HCT116 (cell line): ENCODE measurements at regions not wholly inside any gene's neighbourhood (a gene's known extent, or its start where the extent isn't known, plus 50 kb on each side); places are given as distances from the start of the nearest gene placed in this dataset.

Experiments
- ATAC-seq: fragments of 200-7000 bp; cut with Tn5 transposase; 2 replicates; pipeline ENCODE4 v1.9.1; 2020; ENCODE audit warnings: mild to moderate bottlenecking, moderate library complexity
- BruUV-seq: library from RNA; stranded (reverse); fragments of 400-500 nt; replicated peaks from 2 replicates; lab custom pipeline; 2021; lab: Mats Ljungman, UMichigan
- CTCF ChIA-PET: fragments of 300-600 bp; sonication (Branson Sonifier 250); formaldehyde crosslinking; loops from one replicate; lab custom pipeline; 2021; ENCODE audit warnings: antibody characterized with exemption; lab: Charles Lee
- POLR2A ChIA-PET: fragments of 300-600, 350-600 bp; sonication (Branson Sonifier 250); formaldehyde crosslinking; loops from one replicate; lab custom pipeline; 2021; ENCODE audit warnings: antibody characterized with exemption; lab: Charles Lee
- RAD21 ChIA-PET, 2 experiments: fragments of 300-600 bp; sonication (Branson Sonifier 250); formaldehyde crosslinking; loops; one replicate each; lab custom pipeline; 2023; ENCODE audit warnings: low total read pairs in 2 of 2; ENCODE audit not compliant: uncharacterized antibody in 2 of 2, unreplicated experiment in 2 of 2, low non-redundant PET in 1 of 2; lab: Charles Lee
- DNase-seq: peaks from one replicate; pipeline ENCODE4 v3.0.0-alpha.2; 2010; ENCODE audit warnings: low read depth, low spot score
- H2AFZ ChIP-seq: fragments of 200-600 bp; shearing (Covaris generic), sonication (generic); 2 replicates; pipeline ENCODE4 v1.6.1; 2017; ENCODE audit warnings: low read depth, mixed run types, mixed read lengths, antibody characterized with exemption, low read length; ENCODE audit not compliant: poor library complexity, severe bottlenecking
- H3K27ac ChIP-seq: 2 replicates; pipeline ENCODE4 v1.5.1; 2012; ENCODE audit warnings: low read depth, low read length
- H3K27me3 ChIP-seq: fragments of 200-600 bp; sonication (generic); 2 replicates; pipeline ENCODE4 v1.6.1; 2016; ENCODE audit warnings: mixed run types, low read length, mixed read lengths; ENCODE audit not compliant: insufficient read depth
- H3K36me3 ChIP-seq, 2 experiments: fragments of 200-500 bp in 1 of 2; fragments of 200-600 bp in 1 of 2; sonication (Bioruptor generic) in 1 of 2; sonication (generic) in 1 of 2; 2 replicates each; pipeline versions ENCODE4 v1.5.1 to v1.6.1; 2014 to 2016; ENCODE audit warnings: low read length in 2 of 2, inconsistent platforms in 1 of 2, mixed read lengths in 1 of 2, mixed run types in 1 of 2; ENCODE audit not compliant: insufficient read depth in 2 of 2, control insufficient read depth in 1 of 2
- H3K4me1 ChIP-seq, 2 experiments: fragments of 200-600 bp in 1 of 2; sonication (generic) in 1 of 2; 2 replicates each; pipeline versions ENCODE4 v1.5.1 to v1.6.1; 2012 to 2017; ENCODE audit warnings: low read length in 2 of 2, inconsistent platforms in 1 of 2, mild to moderate bottlenecking in 1 of 2, mixed read lengths in 1 of 2, mixed run types in 1 of 2, moderate library complexity in 1 of 2; ENCODE audit not compliant: insufficient read depth in 2 of 2, control insufficient read depth in 1 of 2
- H3K4me2 ChIP-seq: fragments of 200-600 bp; sonication (generic); 2 replicates; pipeline ENCODE4 v1.6.1; 2017; ENCODE audit warnings: mixed run types, low read length, mixed read lengths
- H3K4me3 ChIP-seq, 2 experiments: fragments of 200-600 bp in 1 of 2; sonication (generic) in 1 of 2; replicated peaks in 1 of 2; 2 replicates each; pipeline ENCODE4 v1.5.1; 2011 to 2016; ENCODE audit warnings: low read length in 2 of 2, control low read depth in 1 of 2, low read depth in 1 of 2, mild to moderate bottlenecking in 1 of 2, mixed read lengths in 1 of 2, mixed run types in 1 of 2
- H3K79me2 ChIP-seq: fragments of 200-600 bp; sonication (generic); 2 replicates; pipeline ENCODE4 v1.6.1; 2017; ENCODE audit warnings: mild to moderate bottlenecking, mixed run types, low read length, moderate library complexity, mixed read lengths; ENCODE audit not compliant: insufficient read depth
- H3K9ac ChIP-seq: fragments of 200-600 bp; sonication (generic); 2 replicates; pipeline ENCODE4 v1.6.1; 2016; ENCODE audit warnings: low read length, mixed read lengths
- H3K9me2 ChIP-seq: fragments of 200-600 bp; sonication (generic), shearing (Covaris generic); 2 replicates; pipeline ENCODE4 v1.6.1; 2017; ENCODE audit warnings: mixed run types, mild to moderate bottlenecking, moderate library complexity; ENCODE audit not compliant: insufficient read depth
- H3K9me3 ChIP-seq, 2 experiments: fragments of 200-500 bp in 1 of 2; fragments of 200-600 bp in 1 of 2; sonication (Bioruptor generic) in 1 of 2; sonication (generic) in 1 of 2; 2 replicates each; pipeline ENCODE4 v1.6.1; 2014 to 2017; ENCODE audit warnings: low read length in 2 of 2, mixed read lengths in 2 of 2, inconsistent platforms in 1 of 2, low read depth in 1 of 2, mild to moderate bottlenecking in 1 of 2, mixed run types in 1 of 2, moderate library complexity in 1 of 2; ENCODE audit not compliant: control insufficient read depth in 1 of 2, insufficient read depth in 1 of 2
- H4K20me1 ChIP-seq: fragments of 200-600 bp; sonication (generic), shearing (Covaris generic); 2 replicates; pipeline ENCODE4 v1.6.1; 2017; ENCODE audit warnings: mixed run types, mild to moderate bottlenecking, moderate library complexity; ENCODE audit not compliant: insufficient read depth
- ATF3 ChIP-seq: IDR thresholded peaks from 2 replicates; pipeline ENCODE4 v1.6.1; 2012
- CBX3 ChIP-seq: IDR thresholded peaks from 2 replicates; pipeline ENCODE4 v1.6.1; 2012; ENCODE audit warnings: low read depth
- CEBPB ChIP-seq: IDR thresholded peaks from 2 replicates; pipeline ENCODE4 v1.6.1; 2012; ENCODE audit warnings: low read depth
- CTCF ChIP-seq, 3 experiments: fragments of 200-600 bp in 1 of 3; sonication (generic) in 1 of 3; IDR thresholded peaks in 2 of 3; conservative IDR thresholded peaks in 1 of 3; 2 replicates each; pipeline ENCODE4 v1.5.1; 2012 to 2017; ENCODE audit warnings: low read depth in 2 of 3, low read length in 2 of 3, antibody characterized with exemption in 1 of 3, borderline replicate concordance in 1 of 3, control low read depth in 1 of 3, mild to moderate bottlenecking in 1 of 3, mixed read lengths in 1 of 3, mixed run types in 1 of 3, moderate library complexity in 1 of 3; ENCODE audit not compliant: insufficient read depth in 1 of 3
- EGR1 ChIP-seq: IDR thresholded peaks from 2 replicates; pipeline ENCODE4 v1.6.1; 2012; ENCODE audit warnings: low read depth
- EZH2phosphoT487 ChIP-seq: fragments of 200-600 bp; IDR thresholded peaks from 2 replicates; pipeline ENCODE4 v1.6.1; 2018; ENCODE audit warnings: antibody characterized with exemption, borderline replicate concordance
- JUND ChIP-seq: IDR thresholded peaks from 2 replicates; pipeline ENCODE4 v1.6.1; 2012
- POLR2A ChIP-seq: IDR thresholded peaks from 2 replicates; pipeline ENCODE4 v1.7.0; 2011; ENCODE audit warnings: borderline replicate concordance; ENCODE audit not compliant: insufficient read depth, insufficient read length; ENCODE audit errors: extremely low read depth
- POLR2AphosphoS5 ChIP-seq: IDR thresholded peaks from 2 replicates; pipeline ENCODE4 v1.6.1; 2011; ENCODE audit warnings: mild to moderate bottlenecking, low read depth, low read length, moderate library complexity
- RAD21 ChIP-seq: IDR thresholded peaks from 2 replicates; pipeline ENCODE4 v1.6.1; 2012; ENCODE audit warnings: low read depth, mild to moderate bottlenecking
- SP1 ChIP-seq: IDR thresholded peaks from 2 replicates; pipeline ENCODE4 v1.6.1; 2012; ENCODE audit warnings: low read depth
- SRF ChIP-seq: IDR thresholded peaks from 2 replicates; pipeline ENCODE4 v1.6.1; 2012; ENCODE audit warnings: low read depth
- YY1 ChIP-seq: IDR thresholded peaks from 2 replicates; pipeline ENCODE4 v1.6.1; 2011; ENCODE audit warnings: low read length, low read depth, moderate library complexity, mild to moderate bottlenecking; ENCODE audit not compliant: insufficient replicate concordance; ENCODE audit errors: extremely low read depth
- ZFX ChIP-seq: fragments of 450-650 bp; IDR thresholded peaks from 2 replicates; pipeline ENCODE4 v1.6.1; 2017
- ZNF274 ChIP-seq: fragments of 200-500 bp; sonication (Bioruptor generic); IDR thresholded peaks from 2 replicates; pipeline ENCODE4 v1.6.1; 2014; ENCODE audit warnings: mild to moderate bottlenecking, low read depth, low read length, inconsistent platforms
- intact Hi-C: fragments of 100-400 bp; cut with micrococcal nuclease; formaldehyde crosslinking; loops from 2 replicates; pipeline ENCODE4 v1.10.0; 2022
- TF ChIP-seq, protein P1 (sequence below): IDR thresholded peaks from 2 replicates; pipeline ENCODE4 v1.6.1; 2012; ENCODE audit warnings: low read depth

DNA sequence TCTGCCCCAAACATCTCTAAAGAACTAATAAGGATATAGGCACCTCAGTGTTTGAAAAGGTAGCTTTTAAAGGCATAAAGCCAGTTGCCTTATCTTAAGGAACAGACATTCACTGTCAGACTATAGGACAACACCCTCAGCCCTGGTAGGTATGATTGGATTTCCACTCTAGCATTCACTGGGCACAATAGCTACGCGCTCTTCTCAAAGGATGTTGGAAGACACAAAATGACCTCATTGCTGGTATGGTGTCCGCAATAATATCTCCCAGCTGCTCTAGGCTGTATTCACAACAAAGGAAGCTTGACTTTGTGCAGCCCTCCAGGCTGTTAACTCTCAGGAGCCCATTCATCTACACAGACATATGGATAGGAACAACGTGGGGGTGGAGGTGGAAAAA lies 119.4 kb upstream of the CXADR start:
- Histone ChIP-seq H3K9ac (no peak overlapping the region), H3K4me1 (no peaks in the 10 kb centered on the region), H3K4me2 (no peak overlapping the region), H3K4me3 (no peak overlapping the region), H3K27me3 (no peaks in the 10 kb centered on the region; the same call in 1 of the 2 replicates), H3K9me3 (no peaks in the 10 kb centered on the region), H2AFZ (no peak overlapping the region), H3K79me2 (no peaks in the 10 kb centered on the region), H3K9me2 (no peaks in the 10 kb centered on the region), H3K36me3 (no peaks in the 10 kb centered on the region), H4K20me1 (no peaks in the 10 kb centered on the region), H3K27ac (no peak overlapping the region)
- intact Hi-C loops: loop anchor here (10.0 kb wide), 1 partner anchor 531 kb away; no protein-coding TSS in a partner anchor
- ChIA-PET CTCF (interaction anchor here (1.0 kb wide), 1 partner anchor 192 kb away, joined by 5 read pairs; no protein-coding TSS in a partner anchor), POLR2A (no interaction called here), RAD21 (no interaction called here)
- BruUV-seq: no TSS peak
- ATAC-seq: no peak
- DNase-seq: no peak
- no peak for TF ChIP-seq SP1
- TF ChIP-seq CEBPB: no peak
- TF ChIP-seq ZNF274: no peak
- no peak for TF ChIP-seq EGR1
- TF ChIP-seq CTCF (IDR thresholded peaks at IDR 0.05 in 2 of 3, conservative IDR thresholded peaks at IDR 0.05 in 1 of 3; ENCODE audit: borderline replicate concordance in 1 of 3, insufficient read depth in 1 of 3, low read depth in 2 of 3, low read length in 2 of 3): no peak
- no peak for TF ChIP-seq JUND
- no peak for TF ChIP-seq POLR2A

DNA sequence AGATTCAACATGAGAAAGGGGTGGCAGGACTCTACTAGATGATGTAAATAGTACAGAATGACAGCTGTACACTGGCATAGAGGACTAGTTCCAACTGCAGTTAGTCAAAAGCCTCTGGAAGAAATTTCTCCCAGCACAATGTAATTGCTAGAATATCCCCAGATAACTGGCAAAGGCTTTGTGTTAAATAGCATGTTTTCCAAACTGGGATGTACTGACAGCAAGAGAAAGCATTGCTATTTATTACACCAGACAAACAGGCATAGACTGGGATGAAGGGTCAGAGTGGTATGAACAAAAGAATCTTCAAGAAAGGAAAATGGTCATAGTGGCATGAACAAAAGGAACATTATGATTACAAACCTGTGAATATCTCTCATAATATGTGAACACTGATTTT lies 115.9 kb upstream of the CXADR start:
- ATAC-seq (no peak), DNase-seq (no peak)
- Histone ChIP-seq H3K27ac (no peak overlapping the region), H3K9me3 (no peaks in the 10 kb centered on the region), H3K4me1 (no peaks in the 10 kb centered on the region), H3K27me3 (no peaks in the 10 kb centered on the region; the same call in 1 of the 2 replicates), H3K9ac (no peak overlapping the region), H2AFZ (no peak overlapping the region), H3K9me2 (no peaks in the 10 kb centered on the region), H4K20me1 (no peaks in the 10 kb centered on the region), H3K4me3 (no peak overlapping the region), H3K79me2 (no peaks in the 10 kb centered on the region), H3K36me3 (no peaks in the 10 kb centered on the region), H3K4me2 (no peak overlapping the region)
- CTCF ChIA-PET: interaction anchor here (1.2 kb wide), 1 partner anchor 158 kb away, joined by 3 read pairs; no protein-coding TSS in a partner anchor
- RAD21 ChIA-PET: no interaction called here
- intact Hi-C loops: loop anchor here (10.0 kb wide), 1 partner anchor 528 kb away; no protein-coding TSS in a partner anchor
- POLR2A ChIA-PET: no interaction called here
- BruUV-seq: no TSS peak
- TF ChIP-seq EGR1 (no peak), EZH2phosphoT487 (no peak), SRF (no peak), ATF3 (no peak), RAD21 (no peak), CBX3 (no peak), POLR2AphosphoS5 (no peak), YY1 (no peak), ZNF274 (no peak), ZFX (no peak)
- TF ChIP-seq, protein P1, sequence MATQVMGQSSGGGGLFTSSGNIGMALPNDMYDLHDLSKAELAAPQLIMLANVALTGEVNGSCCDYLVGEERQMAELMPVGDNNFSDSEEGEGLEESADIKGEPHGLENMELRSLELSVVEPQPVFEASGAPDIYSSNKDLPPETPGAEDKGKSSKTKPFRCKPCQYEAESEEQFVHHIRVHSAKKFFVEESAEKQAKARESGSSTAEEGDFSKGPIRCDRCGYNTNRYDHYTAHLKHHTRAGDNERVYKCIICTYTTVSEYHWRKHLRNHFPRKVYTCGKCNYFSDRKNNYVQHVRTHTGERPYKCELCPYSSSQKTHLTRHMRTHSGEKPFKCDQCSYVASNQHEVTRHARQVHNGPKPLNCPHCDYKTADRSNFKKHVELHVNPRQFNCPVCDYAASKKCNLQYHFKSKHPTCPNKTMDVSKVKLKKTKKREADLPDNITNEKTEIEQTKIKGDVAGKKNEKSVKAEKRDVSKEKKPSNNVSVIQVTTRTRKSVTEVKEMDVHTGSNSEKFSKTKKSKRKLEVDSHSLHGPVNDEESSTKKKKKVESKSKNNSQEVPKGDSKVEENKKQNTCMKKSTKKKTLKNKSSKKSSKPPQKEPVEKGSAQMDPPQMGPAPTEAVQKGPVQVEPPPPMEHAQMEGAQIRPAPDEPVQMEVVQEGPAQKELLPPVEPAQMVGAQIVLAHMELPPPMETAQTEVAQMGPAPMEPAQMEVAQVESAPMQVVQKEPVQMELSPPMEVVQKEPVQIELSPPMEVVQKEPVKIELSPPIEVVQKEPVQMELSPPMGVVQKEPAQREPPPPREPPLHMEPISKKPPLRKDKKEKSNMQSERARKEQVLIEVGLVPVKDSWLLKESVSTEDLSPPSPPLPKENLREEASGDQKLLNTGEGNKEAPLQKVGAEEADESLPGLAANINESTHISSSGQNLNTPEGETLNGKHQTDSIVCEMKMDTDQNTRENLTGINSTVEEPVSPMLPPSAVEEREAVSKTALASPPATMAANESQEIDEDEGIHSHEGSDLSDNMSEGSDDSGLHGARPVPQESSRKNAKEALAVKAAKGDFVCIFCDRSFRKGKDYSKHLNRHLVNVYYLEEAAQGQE: no peak
